ENCODE measurements at regions not wholly inside any gene's neighbourhood (a gene's known extent, or its start where the extent isn't known, plus 50 kb on each side); places are given as distances from the start of the nearest gene placed in this dataset.

DNA sequence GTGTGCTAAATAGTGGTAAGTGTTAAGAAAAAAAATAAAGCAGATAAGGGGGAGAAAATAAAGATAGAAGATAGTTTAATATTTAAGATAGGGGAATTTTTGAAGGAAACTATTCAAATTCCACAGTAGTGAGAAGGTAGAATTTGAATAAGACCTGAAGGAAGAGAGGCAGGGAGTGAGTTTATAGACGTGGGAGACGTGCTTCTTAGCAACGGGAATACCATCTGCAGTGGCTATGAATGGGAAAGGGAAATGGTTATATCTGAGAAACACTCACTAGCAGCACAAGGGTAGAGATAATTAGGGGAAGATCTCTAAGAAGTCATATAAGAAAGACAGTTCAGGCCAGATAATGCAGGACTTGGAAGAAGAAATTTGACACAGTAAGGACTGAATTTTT is 854.5 kb upstream of the EPHA5 start:
- no CpG with 5 or more reads among the region's 3 CpGs for WGBS (ENCODE audit: extremely low coverage, insufficient coverage, insufficient read length)
- H3K4me2 ChIP-seq (ENCODE audit: low read length), result no peak overlapping the region
- H3K36me3 ChIP-seq (ENCODE audit: control insufficient read depth in 1 of 2, insufficient read depth in 2 of 2, low read length in 2 of 2), result no peaks in the 10 kb centered on the region

DNA sequence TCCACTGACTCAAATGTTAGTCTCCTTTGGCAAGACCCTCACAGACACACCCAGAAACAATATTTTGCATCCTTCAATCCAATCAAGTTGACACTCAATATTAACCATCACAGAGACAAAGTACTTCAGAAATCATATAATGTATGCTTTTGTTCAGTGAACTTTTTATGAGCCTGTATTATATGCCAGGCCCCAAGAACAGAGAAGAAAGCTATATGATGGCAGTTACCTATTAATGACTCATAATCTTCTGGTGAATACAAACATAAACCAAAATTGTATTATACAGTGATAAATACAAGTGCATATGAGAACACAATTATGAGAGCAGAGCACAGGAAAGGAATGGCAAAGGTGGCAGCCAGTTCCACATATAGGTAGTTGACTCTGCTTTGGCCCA is 852.0 kb upstream of the EPHA5 start:
- Histone ChIP-seq H2BK120ac (ENCODE audit: insufficient read depth, low read length, poor library complexity) (no peak overlapping the region), H2AK5ac (ENCODE audit: low read length) (no peak overlapping the region), H3K18ac (ENCODE audit: low read length) (no peak overlapping the region), H3K79me2 (ENCODE audit: control insufficient read depth, insufficient read depth, low read length, poor library complexity) (no peaks in the 10 kb centered on the region), H3K9ac (ENCODE audit: low read length) (no peak overlapping the region), H2BK12ac (ENCODE audit: low read length) (no peak overlapping the region), H3K79me1 (ENCODE audit: low read length) (no peaks in the 10 kb centered on the region), H3K14ac (ENCODE audit: low read length) (no peak overlapping the region), H3K23ac (ENCODE audit: low read length) (no peak overlapping the region), H3K4me1 (ENCODE audit: control insufficient read depth in 1 of 2, insufficient read depth in 2 of 2, low read length in 2 of 2) (no peaks in the 10 kb centered on the region), H4K91ac (ENCODE audit: low read depth, low read length) (no peak overlapping the region), H3K27ac (ENCODE audit: low read depth, low read length) (no peak overlapping the region), H3K4me3 (ENCODE audit: low read depth, low read length) (no peak overlapping the region), H4K12ac (ENCODE audit: low read depth, low read length) (no peak overlapping the region), H3K36me3 (ENCODE audit: control insufficient read depth in 1 of 2, insufficient read depth in 2 of 2, low read length in 2 of 2) (no peaks in the 10 kb centered on the region), H3K27me3 (ENCODE audit: insufficient read depth, low read length) (no peaks in the 10 kb centered on the region), H3K9me3 (ENCODE audit: insufficient read depth, low read depth, low read length) (no peaks in the 10 kb centered on the region), H2BK5ac (ENCODE audit: low read depth, low read length, poor library complexity) (no peak overlapping the region), H3K4me2 (ENCODE audit: low read length) (no peak overlapping the region), H3K4ac (ENCODE audit: low read depth, low read length) (no peak overlapping the region), H4K8ac (ENCODE audit: low read depth, low read length) (no peak overlapping the region), H2AFZ (ENCODE audit: insufficient read depth, low read length, poor library complexity) (no peak overlapping the region)
- no peak for DNase-seq

More for the DNA sequence above, 854.5 kb upstream of the EPHA5 start:
- Histone ChIP-seq H2BK12ac (ENCODE audit: low read length) (no peak overlapping the region), H3K14ac (ENCODE audit: low read length) (no peak overlapping the region), H2AK5ac (ENCODE audit: low read length) (no peak overlapping the region), H3K4me1 (ENCODE audit: control insufficient read depth in 1 of 2, insufficient read depth in 2 of 2, low read length in 2 of 2) (no peaks in the 10 kb centered on the region), H4K91ac (ENCODE audit: low read depth, low read length) (no peak overlapping the region), H3K23ac (ENCODE audit: low read length) (no peak overlapping the region), H3K27ac (ENCODE audit: low read depth, low read length) (no peak overlapping the region), H4K12ac (ENCODE audit: low read depth, low read length) (no peak overlapping the region), H3K9me3 (ENCODE audit: insufficient read depth, low read depth, low read length) (no peaks in the 10 kb centered on the region), H3K4ac (ENCODE audit: low read depth, low read length) (no peak overlapping the region), H3K79me1 (ENCODE audit: low read length) (no peaks in the 10 kb centered on the region), H2AFZ (ENCODE audit: insufficient read depth, low read length, poor library complexity) (no peak overlapping the region), H2BK5ac (ENCODE audit: low read depth, low read length, poor library complexity) (no peak overlapping the region), H3K79me2 (ENCODE audit: control insufficient read depth, insufficient read depth, low read length, poor library complexity) (no peaks in the 10 kb centered on the region), H3K18ac (ENCODE audit: low read length) (no peak overlapping the region), H3K9ac (ENCODE audit: low read length) (no peak overlapping the region), H3K27me3 (ENCODE audit: insufficient read depth, low read length) (no peaks in the 10 kb centered on the region), H2BK120ac (ENCODE audit: insufficient read depth, low read length, poor library complexity) (no peak overlapping the region), H3K4me3 (ENCODE audit: low read depth, low read length) (no peak overlapping the region), H4K8ac (ENCODE audit: low read depth, low read length) (no peak overlapping the region)
- no peak for DNase-seq

GRCh38 chr4:66516940-66517339 is 846.7 kb upstream of the EPHA5 start:
- H4K8ac ChIP-seq (ENCODE audit: low read depth, low read length), result no peak overlapping the region
- H3K9ac ChIP-seq (ENCODE audit: low read length), result no peak overlapping the region
- H3K4me1 ChIP-seq (ENCODE audit: control insufficient read depth in 1 of 2, insufficient read depth in 2 of 2, low read length in 2 of 2), result no peaks in the 10 kb centered on the region
- no peak overlapping the region for H2AK5ac ChIP-seq (ENCODE audit: low read length)
- H3K14ac ChIP-seq (ENCODE audit: low read length), result no peak overlapping the region
- H3K27me3 ChIP-seq (ENCODE audit: insufficient read depth, low read length), result no peaks in the 10 kb centered on the region
- no peak overlapping the region for H3K18ac ChIP-seq (ENCODE audit: low read length)
- no peak overlapping the region for H3K4ac ChIP-seq (ENCODE audit: low read depth, low read length)
- no peaks in the 10 kb centered on the region for H3K79me1 ChIP-seq (ENCODE audit: low read length)
- no peaks in the 10 kb centered on the region for H3K9me3 ChIP-seq (ENCODE audit: insufficient read depth, low read depth, low read length)
- no peak overlapping the region for H3K27ac ChIP-seq (ENCODE audit: low read depth, low read length)
- no peak overlapping the region for H2BK5ac ChIP-seq (ENCODE audit: low read depth, low read length, poor library complexity)
- no peak overlapping the region for H4K12ac ChIP-seq (ENCODE audit: low read depth, low read length)
- H3K36me3 ChIP-seq (ENCODE audit: control insufficient read depth in 1 of 2, insufficient read depth in 2 of 2, low read length in 2 of 2), result no peaks in the 10 kb centered on the region
- H3K4me3 ChIP-seq (ENCODE audit: low read depth, low read length), result no peak overlapping the region
- no peaks in the 10 kb centered on the region for H3K79me2 ChIP-seq (ENCODE audit: control insufficient read depth, insufficient read depth, low read length, poor library complexity)
- no peak for DNase-seq
- H3K23ac ChIP-seq (ENCODE audit: low read length), result no peak overlapping the region
- H3K4me2 ChIP-seq (ENCODE audit: low read length), result no peak overlapping the region
- no peak overlapping the region for H2BK12ac ChIP-seq (ENCODE audit: low read length)
- WGBS (ENCODE audit: extremely low coverage, insufficient coverage, insufficient read length), result no CpG with 5 or more reads among the region's 2 CpGs
- H2AFZ ChIP-seq (ENCODE audit: insufficient read depth, low read length, poor library complexity), result no peak overlapping the region
- H2BK120ac ChIP-seq (ENCODE audit: insufficient read depth, low read length, poor library complexity), result no peak overlapping the region
- H4K91ac ChIP-seq (ENCODE audit: low read depth, low read length), result no peak overlapping the region

DNA sequence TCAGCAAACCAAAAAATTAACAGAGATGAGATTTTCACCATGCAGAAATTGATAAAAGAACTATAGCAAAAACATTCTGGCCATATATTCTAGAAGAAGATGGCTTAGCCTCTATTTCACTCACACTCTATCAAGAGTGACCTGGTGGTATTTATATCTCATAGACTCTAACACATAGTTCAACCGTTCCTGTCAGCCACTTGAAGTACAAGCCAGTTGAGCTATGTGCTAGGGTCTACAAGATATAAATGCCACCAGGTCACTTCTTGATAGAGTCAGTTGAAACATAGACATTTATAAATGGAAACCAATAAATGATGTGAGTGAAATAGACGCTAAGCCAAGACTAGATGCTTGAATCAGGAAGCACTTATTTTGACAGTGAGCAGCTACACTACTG is 836.7 kb upstream of the EPHA5 start:
- no peaks in the 10 kb centered on the region for H3K4me1 ChIP-seq (ENCODE audit: control insufficient read depth in 1 of 2, insufficient read depth in 2 of 2, low read length in 2 of 2)
- H3K9ac ChIP-seq (ENCODE audit: low read length), result no peak overlapping the region
- H4K12ac ChIP-seq (ENCODE audit: low read depth, low read length), result no peak overlapping the region
- no peak overlapping the region for H2BK5ac ChIP-seq (ENCODE audit: low read depth, low read length, poor library complexity)
- no peak overlapping the region for H2AFZ ChIP-seq (ENCODE audit: insufficient read depth, low read length, poor library complexity)
- H4K8ac ChIP-seq (ENCODE audit: low read depth, low read length), result no peak overlapping the region
- no peak overlapping the region for H3K4me3 ChIP-seq (ENCODE audit: low read depth, low read length)
- H3K79me2 ChIP-seq (ENCODE audit: control insufficient read depth, insufficient read depth, low read length, poor library complexity), result no peaks in the 10 kb centered on the region
- H3K18ac ChIP-seq (ENCODE audit: low read length), result no peak overlapping the region
- H3K4me2 ChIP-seq (ENCODE audit: low read length), result no peak overlapping the region
- H3K27me3 ChIP-seq (ENCODE audit: insufficient read depth, low read length), result no peaks in the 10 kb centered on the region
- H3K14ac ChIP-seq (ENCODE audit: low read length), result no peak overlapping the region
- H2BK120ac ChIP-seq (ENCODE audit: insufficient read depth, low read length, poor library complexity), result no peak overlapping the region
- H4K91ac ChIP-seq (ENCODE audit: low read depth, low read length), result no peak overlapping the region
- no peaks in the 10 kb centered on the region for H3K79me1 ChIP-seq (ENCODE audit: low read length)
- H3K36me3 ChIP-seq (ENCODE audit: control insufficient read depth in 1 of 2, insufficient read depth in 2 of 2, low read length in 2 of 2), result no peaks in the 10 kb centered on the region
- no peak overlapping the region for H3K4ac ChIP-seq (ENCODE audit: low read depth, low read length)
- H2AK5ac ChIP-seq (ENCODE audit: low read length), result no peak overlapping the region
- H3K9me3 ChIP-seq (ENCODE audit: insufficient read depth, low read depth, low read length), result no peaks in the 10 kb centered on the region
- no peak overlapping the region for H2BK12ac ChIP-seq (ENCODE audit: low read length)
- H3K27ac ChIP-seq (ENCODE audit: low read depth, low read length), result no peak overlapping the region
- WGBS (ENCODE audit: extremely low coverage, insufficient coverage, insufficient read length), result no CpG with 5 or more reads among the region's 2 CpGs
- DNase-seq, result no peak
- no peak overlapping the region for H3K23ac ChIP-seq (ENCODE audit: low read length)

DNA sequence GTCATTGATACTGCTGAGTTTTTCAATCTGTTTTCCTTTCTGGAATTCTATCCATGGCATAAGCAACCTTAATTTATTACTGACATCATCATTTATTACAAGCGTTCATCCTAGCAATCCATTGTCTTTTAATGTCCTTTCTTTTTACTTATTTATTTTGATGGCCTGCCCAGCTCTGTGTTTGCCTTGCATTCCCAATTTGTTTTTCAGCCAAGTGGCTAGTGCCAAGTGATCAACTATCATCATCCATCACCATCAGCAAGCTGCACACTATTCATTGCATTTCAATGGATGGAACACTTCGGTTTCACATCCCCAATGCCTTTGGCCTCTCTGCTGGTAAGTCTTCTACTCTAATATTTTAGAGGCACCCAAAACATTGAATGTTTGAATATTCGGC is 831.7 kb upstream of the EPHA5 start:
- no peak overlapping the region for H3K14ac ChIP-seq (ENCODE audit: low read length)
- H3K18ac ChIP-seq (ENCODE audit: low read length), result no peak overlapping the region
- no peak overlapping the region for H4K8ac ChIP-seq (ENCODE audit: low read depth, low read length)
- H3K9me3 ChIP-seq (ENCODE audit: insufficient read depth, low read depth, low read length), result no peaks in the 10 kb centered on the region
- H3K23ac ChIP-seq (ENCODE audit: low read length), result no peak overlapping the region
- H3K4ac ChIP-seq (ENCODE audit: low read depth, low read length), result no peak overlapping the region
- DNase-seq, result no peak
- H2AK5ac ChIP-seq (ENCODE audit: low read length), result no peak overlapping the region
- no peak overlapping the region for H4K91ac ChIP-seq (ENCODE audit: low read depth, low read length)
- no peak overlapping the region for H3K27ac ChIP-seq (ENCODE audit: low read depth, low read length)
- H3K4me1 ChIP-seq (ENCODE audit: control insufficient read depth in 1 of 2, insufficient read depth in 2 of 2, low read length in 2 of 2), result no peaks in the 10 kb centered on the region
- no peak overlapping the region for H2BK12ac ChIP-seq (ENCODE audit: low read length)
- H3K4me3 ChIP-seq (ENCODE audit: low read depth, low read length), result no peak overlapping the region
- no peaks in the 10 kb centered on the region for H3K79me1 ChIP-seq (ENCODE audit: low read length)
- H3K27me3 ChIP-seq (ENCODE audit: insufficient read depth, low read length), result no peaks in the 10 kb centered on the region
- H2AFZ ChIP-seq (ENCODE audit: insufficient read depth, low read length, poor library complexity), result no peak overlapping the region
- no peak overlapping the region for H2BK120ac ChIP-seq (ENCODE audit: insufficient read depth, low read length, poor library complexity)
- H2BK5ac ChIP-seq (ENCODE audit: low read depth, low read length, poor library complexity), result no peak overlapping the region
- no peak overlapping the region for H4K12ac ChIP-seq (ENCODE audit: low read depth, low read length)
- no peaks in the 10 kb centered on the region for H3K36me3 ChIP-seq (ENCODE audit: control insufficient read depth in 1 of 2, insufficient read depth in 2 of 2, low read length in 2 of 2)
- no peak overlapping the region for H3K4me2 ChIP-seq (ENCODE audit: low read length)
- no peaks in the 10 kb centered on the region for H3K79me2 ChIP-seq (ENCODE audit: control insufficient read depth, insufficient read depth, low read length, poor library complexity)
- WGBS (ENCODE audit: extremely low coverage, insufficient coverage, insufficient read length), result no CpG with 5 or more reads among the region's 3 CpGs
- H3K9ac ChIP-seq (ENCODE audit: low read length), result no peak overlapping the region
